ENCODE measurements at regions not wholly inside any gene's neighbourhood (a gene's known extent, or its start where the extent isn't known, plus 50 kb on each side); places are given as distances from the start of the nearest gene placed in this dataset.

DNA sequence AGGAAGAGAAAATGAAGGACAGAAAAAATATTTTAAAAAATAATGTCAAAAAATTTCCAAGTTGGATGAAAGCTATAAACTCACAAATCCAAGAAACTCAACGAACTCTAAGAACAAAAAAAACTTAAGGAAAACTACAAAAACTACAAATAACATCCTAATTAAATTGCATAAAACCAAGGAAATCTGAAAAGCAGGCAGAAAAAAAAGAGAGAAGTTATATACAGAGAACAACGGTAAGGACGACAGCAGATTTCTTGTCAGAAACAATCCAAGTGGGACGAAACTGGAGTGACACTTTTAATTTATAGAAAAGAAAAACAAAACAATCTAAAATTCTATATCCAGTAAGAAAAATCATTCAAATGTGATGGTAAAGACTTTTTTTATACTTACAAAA, 122.2 kb upstream of the LYZL1 start:
- TF ChIP-seq, protein P1, sequence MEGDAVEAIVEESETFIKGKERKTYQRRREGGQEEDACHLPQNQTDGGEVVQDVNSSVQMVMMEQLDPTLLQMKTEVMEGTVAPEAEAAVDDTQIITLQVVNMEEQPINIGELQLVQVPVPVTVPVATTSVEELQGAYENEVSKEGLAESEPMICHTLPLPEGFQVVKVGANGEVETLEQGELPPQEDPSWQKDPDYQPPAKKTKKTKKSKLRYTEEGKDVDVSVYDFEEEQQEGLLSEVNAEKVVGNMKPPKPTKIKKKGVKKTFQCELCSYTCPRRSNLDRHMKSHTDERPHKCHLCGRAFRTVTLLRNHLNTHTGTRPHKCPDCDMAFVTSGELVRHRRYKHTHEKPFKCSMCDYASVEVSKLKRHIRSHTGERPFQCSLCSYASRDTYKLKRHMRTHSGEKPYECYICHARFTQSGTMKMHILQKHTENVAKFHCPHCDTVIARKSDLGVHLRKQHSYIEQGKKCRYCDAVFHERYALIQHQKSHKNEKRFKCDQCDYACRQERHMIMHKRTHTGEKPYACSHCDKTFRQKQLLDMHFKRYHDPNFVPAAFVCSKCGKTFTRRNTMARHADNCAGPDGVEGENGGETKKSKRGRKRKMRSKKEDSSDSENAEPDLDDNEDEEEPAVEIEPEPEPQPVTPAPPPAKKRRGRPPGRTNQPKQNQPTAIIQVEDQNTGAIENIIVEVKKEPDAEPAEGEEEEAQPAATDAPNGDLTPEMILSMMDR (IDR thresholded peaks at IDR 0.05): no peak
- no peak for TF ChIP-seq POLR2A (IDR thresholded peaks at IDR 0.05)

Data from stomach (tissue), 4 donors.